ENCODE measurements at regions not wholly inside any gene's neighbourhood (a gene's known extent, or its start where the extent isn't known, plus 50 kb on each side); places are given as distances from the start of the nearest gene placed in this dataset.

DNA sequence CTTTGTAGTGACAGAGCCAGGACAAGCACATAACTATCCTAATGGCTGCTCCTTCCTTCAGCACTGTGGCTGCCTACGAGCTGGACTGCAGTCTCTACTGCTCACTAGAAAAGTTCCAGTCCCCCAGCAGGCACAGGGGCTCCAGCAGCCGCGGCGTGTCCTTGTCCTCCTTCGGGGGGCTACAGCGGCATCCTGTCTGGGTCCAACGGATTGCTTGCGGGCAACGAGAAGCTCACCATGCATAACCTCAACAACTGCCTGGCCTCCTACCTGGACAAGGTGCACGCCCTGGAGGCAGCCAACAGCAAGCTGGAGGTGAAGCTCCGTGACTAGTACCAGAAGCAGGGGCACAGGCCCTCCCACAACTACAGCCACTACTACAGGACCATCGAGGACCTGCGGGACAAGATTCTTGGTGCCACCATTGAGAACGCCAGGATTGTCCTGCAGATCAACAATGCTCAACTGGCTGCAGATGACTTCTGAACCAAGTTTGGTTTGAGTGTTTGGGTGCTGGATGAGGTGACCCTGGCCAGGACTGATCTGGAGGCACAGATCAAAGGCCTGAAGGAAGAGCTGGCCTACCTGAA is 169.4 kb downstream of the NDUFA12 start:
- no peak overlapping the region for H3K9ac ChIP-seq (ENCODE audit: insufficient read depth in 1 of 2, low read length in 2 of 2)
- H3K4me1 ChIP-seq (ENCODE audit: control insufficient read depth in 5 of 5, insufficient read depth in 5 of 5, low read length in 5 of 5), result peaks cover 0 to 20% (median 5%) of the 10 kb centered on the region in 5 donors
- H3K36me3 ChIP-seq (ENCODE audit: control insufficient read depth in 4 of 4, insufficient read depth in 4 of 4, low read length in 4 of 4), result no peaks in the 10 kb centered on the region
- no peak overlapping the region for H3K4me3 ChIP-seq
- ATAC-seq (ENCODE audit: insufficient read depth, low FRiP score) (no peak), DNase-seq (no peak)
- H3K27me3 ChIP-seq (ENCODE audit: control insufficient read depth in 3 of 3, insufficient read depth in 3 of 3, low read length in 2 of 3), result no peaks in the 10 kb centered on the region
- 95 to 98% methylated on average over 14 of the region's 14 CpGs for WGBS, 2 donors
- no peak overlapping the region for H3K27ac ChIP-seq (ENCODE audit: low read depth in 1 of 2, low read length in 1 of 2)
- H3K9me3 ChIP-seq (ENCODE audit: control insufficient read depth in 4 of 4, insufficient read depth in 3 of 4, low read length in 3 of 4), result no peaks in the 10 kb centered on the region
- TF ChIP-seq, protein P1, sequence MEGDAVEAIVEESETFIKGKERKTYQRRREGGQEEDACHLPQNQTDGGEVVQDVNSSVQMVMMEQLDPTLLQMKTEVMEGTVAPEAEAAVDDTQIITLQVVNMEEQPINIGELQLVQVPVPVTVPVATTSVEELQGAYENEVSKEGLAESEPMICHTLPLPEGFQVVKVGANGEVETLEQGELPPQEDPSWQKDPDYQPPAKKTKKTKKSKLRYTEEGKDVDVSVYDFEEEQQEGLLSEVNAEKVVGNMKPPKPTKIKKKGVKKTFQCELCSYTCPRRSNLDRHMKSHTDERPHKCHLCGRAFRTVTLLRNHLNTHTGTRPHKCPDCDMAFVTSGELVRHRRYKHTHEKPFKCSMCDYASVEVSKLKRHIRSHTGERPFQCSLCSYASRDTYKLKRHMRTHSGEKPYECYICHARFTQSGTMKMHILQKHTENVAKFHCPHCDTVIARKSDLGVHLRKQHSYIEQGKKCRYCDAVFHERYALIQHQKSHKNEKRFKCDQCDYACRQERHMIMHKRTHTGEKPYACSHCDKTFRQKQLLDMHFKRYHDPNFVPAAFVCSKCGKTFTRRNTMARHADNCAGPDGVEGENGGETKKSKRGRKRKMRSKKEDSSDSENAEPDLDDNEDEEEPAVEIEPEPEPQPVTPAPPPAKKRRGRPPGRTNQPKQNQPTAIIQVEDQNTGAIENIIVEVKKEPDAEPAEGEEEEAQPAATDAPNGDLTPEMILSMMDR (IDR thresholded peaks at IDR 0.05; ENCODE audit: control extremely low read depth, extremely low read depth), result no peak

DNA sequence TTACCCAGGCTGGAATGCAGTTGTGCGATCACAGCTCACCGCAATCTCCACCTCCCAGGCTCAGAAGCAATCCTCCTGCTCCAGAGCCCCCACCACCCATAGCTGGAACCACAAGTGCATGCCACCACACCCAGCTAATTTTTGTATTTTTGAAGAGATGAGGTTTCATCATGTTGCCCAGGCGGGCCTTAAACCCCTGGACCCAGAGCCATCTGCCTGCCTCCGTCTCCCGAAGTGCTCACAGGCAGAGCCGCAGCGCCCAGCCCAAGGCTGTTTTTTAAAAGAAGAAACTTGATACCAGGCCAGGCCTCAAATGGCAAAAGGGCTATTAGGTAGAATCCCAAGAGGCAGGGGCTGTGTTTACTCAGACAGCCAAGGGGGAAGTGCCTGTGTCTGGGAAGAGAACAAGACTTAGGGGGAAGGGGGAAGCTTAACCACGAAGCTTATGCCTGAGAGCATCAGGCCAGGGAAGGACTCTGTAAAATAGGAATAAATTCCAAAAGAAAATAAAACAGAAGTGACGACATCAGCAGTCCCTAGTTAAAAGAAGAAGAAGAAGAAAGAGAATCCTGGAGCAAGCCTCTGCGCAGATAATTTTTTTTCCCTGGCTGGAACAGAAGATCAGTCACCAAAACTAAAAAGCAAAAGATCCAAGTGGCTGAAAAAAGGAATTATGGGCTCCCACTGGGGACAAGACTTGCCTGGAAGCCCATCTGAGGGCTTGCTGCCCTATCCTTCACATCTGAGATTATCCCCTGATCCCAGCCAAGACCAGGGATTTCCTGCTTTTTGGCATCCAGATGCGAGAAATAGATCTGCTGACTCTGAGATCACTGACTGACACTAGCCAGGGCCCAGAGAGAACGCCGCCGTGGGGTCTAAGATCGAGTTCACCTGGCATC is 170.5 kb downstream of the NDUFA12 start:
- no peaks in the 10 kb centered on the region for H3K27me3 ChIP-seq (ENCODE audit: control insufficient read depth in 3 of 3, insufficient read depth in 3 of 3, low read length in 2 of 3)
- DNase-seq (peak; percentile 43 to 66 (median 62)), ATAC-seq (ENCODE audit: insufficient read depth, low FRiP score) (no peak)
- H3K9me3 ChIP-seq (ENCODE audit: control insufficient read depth in 4 of 4, insufficient read depth in 3 of 4, low read length in 3 of 4), result no peaks in the 10 kb centered on the region
- H3K9ac ChIP-seq (ENCODE audit: insufficient read depth in 1 of 2, low read length in 2 of 2), result peak overlapping the region in 1 of 2 donors; percentile 17
- peaks cover 0 to 20% (median 5%) of the 10 kb centered on the region in 5 donors for H3K4me1 ChIP-seq (ENCODE audit: control insufficient read depth in 5 of 5, insufficient read depth in 5 of 5, low read length in 5 of 5)
- 71 to 82% methylated on average over 15 of the region's 15 CpGs for WGBS, 2 donors
- H3K36me3 ChIP-seq (ENCODE audit: control insufficient read depth in 4 of 4, insufficient read depth in 4 of 4, low read length in 4 of 4), result no peaks in the 10 kb centered on the region
- no peak overlapping the region for H3K4me3 ChIP-seq
- H3K27ac ChIP-seq (ENCODE audit: low read depth in 1 of 2, low read length in 1 of 2), result peak overlapping the region in 1 of 2 donors; percentile 56
- TF ChIP-seq, protein P1 (IDR thresholded peaks at IDR 0.05; ENCODE audit: control extremely low read depth, extremely low read depth), result no peak

DNA sequence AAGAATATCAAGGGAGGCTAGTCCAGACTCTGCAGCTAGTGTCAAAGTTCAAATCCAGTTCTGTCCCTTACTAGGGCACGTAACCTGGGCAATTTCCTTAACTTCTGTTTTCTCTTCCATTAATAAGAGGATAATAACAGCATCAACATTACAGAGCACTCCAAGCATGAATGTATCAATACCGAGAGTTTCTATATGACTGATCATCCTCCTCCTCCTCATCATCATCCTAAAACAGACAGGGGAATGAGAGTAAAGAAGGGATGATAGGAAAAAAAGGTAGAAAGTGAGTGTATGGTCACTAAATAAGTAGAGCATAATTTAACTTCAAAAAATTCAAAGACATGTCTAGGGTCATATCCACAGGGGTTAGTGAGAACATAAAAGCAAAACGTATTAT is 171.4 kb downstream of the NDUFA12 start:
- H3K36me3 ChIP-seq (ENCODE audit: control insufficient read depth in 4 of 4, insufficient read depth in 4 of 4, low read length in 4 of 4), result no peaks in the 10 kb centered on the region
- no peak for DNase-seq

More for the DNA sequence above, 171.4 kb downstream of the NDUFA12 start:
- no peak overlapping the region for H3K4me3 ChIP-seq
- no peaks in the 10 kb centered on the region for H3K27me3 ChIP-seq (ENCODE audit: control insufficient read depth in 3 of 3, insufficient read depth in 3 of 3, low read length in 2 of 3)
- TF ChIP-seq, protein P1 (IDR thresholded peaks at IDR 0.05; ENCODE audit: control extremely low read depth, extremely low read depth), result no peak
- no peak for ATAC-seq (ENCODE audit: insufficient read depth, low FRiP score)
- H3K27ac ChIP-seq (ENCODE audit: low read depth in 1 of 2, low read length in 1 of 2), result no peak overlapping the region
- H3K9me3 ChIP-seq (ENCODE audit: control insufficient read depth in 4 of 4, insufficient read depth in 3 of 4, low read length in 3 of 4), result no peaks in the 10 kb centered on the region
- H3K4me1 ChIP-seq (ENCODE audit: control insufficient read depth in 5 of 5, insufficient read depth in 5 of 5, low read length in 5 of 5), result peaks cover 0 to 20% (median 5%) of the 10 kb centered on the region in 5 donors
- 90 to 93% methylated on average over 3 of the region's 3 CpGs for WGBS, 2 donors
- H3K9ac ChIP-seq (ENCODE audit: insufficient read depth in 1 of 2, low read length in 2 of 2), result no peak overlapping the region

Measured in lung (tissue), 11 donors.